NCI-H82 treated with DMSO at 0.1 percent for 48 hours (cell line): ENCODE measurements at regions not wholly inside any gene's neighbourhood (a gene's known extent, or its start where the extent isn't known, plus 50 kb on each side); places are given as distances from the start of the nearest gene placed in this dataset.

Source experiments
- DNase-seq: peaks from one replicate; lab custom pipeline; 2025; ENCODE audit not compliant: unreplicated experiment; lab: John Stamatoyannopoulos, UW

GRCh38 chr2:207235621-207236020 is 69.9 kb upstream of the KLF7 start:
- DNase-seq: no peak

- DNase-seq: no peak
Measured at GRCh38 chr2:207236156-207236935, 70.6 kb upstream of the KLF7 start.

GRCh38 chr2:207238831-207239701 is 73.3 kb upstream of the KLF7 start:
- DNase-seq: no peak

DNA sequence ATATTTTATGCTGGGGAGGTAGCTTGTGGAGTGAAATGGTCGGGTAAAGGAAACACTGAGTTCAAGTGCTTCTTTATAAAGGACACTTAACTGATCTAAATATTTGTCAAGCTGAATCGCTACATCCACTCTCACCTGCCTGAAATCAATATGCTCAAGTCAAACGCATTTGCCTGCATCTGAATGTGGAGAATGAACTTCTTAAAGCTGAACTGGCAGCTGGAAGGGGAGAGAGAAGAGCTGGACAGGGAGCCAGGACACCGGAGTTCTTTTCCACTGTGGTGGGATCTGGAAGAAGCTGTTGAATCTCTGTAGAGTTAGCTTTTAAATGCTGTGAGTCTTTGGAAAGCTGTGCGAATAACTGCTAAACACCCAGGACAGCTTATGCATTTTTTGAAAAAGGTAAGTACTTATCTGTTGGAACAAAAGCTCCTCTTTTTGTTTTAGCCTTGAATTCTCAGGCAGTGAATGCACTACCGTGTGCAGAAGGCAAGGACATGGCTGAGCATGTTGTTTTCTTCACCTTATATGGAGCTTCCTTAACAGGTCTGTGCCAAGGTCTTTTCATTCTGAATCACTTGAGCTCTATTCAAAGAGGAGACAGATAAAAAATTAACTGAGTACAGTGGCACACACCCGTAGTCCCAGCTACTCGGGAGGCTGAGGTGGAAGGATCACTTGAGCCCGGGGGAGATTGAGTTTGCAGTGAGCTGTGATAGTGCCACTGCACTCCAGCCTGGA is 74.2 kb upstream of the KLF7 start:
- DNase-seq: no peak

DNA sequence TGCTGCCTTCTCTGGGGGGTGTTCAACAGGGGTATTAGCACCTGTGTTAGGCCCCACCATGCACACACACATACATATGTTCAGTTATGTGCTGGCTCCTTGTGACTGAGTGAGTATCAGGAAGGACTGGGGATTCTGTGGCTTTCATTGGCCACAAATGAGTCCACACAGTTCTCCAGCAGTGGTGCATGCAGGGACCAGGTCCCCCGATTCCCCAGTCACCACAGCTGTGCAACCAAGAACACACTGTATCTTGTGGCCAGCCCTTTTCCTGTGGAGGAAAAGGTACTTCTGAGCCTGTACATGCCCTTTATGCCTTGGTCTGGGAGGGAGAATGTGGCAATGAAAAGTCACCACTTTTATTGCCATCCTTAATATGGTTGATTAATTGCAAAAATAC is 74.9 kb upstream of the KLF7 start:
- no peak for DNase-seq

- no peak for DNase-seq
Measured at GRCh38 chr2:207241198-207241597, 75.5 kb upstream of the KLF7 start.

DNA sequence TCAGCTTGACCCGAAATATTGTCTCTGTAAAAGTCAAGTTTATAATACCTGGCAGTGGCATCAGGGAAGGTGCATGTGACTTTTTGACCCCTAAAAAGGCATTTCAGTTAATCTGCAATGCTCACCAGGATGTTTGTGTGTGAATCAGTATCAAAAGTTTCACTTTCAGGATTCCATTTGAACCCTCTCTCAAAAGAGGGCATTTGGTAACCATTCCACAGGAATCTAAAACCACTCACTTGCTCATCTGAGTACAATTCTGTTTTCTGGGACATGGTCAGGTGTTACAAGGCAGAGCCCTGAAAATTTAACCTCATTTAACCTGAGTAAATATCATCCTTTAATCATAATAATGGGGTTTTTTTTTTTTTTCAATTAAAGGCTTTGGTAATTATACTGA is 77.9 kb upstream of the KLF7 start:
- DNase-seq: no peak

DNA sequence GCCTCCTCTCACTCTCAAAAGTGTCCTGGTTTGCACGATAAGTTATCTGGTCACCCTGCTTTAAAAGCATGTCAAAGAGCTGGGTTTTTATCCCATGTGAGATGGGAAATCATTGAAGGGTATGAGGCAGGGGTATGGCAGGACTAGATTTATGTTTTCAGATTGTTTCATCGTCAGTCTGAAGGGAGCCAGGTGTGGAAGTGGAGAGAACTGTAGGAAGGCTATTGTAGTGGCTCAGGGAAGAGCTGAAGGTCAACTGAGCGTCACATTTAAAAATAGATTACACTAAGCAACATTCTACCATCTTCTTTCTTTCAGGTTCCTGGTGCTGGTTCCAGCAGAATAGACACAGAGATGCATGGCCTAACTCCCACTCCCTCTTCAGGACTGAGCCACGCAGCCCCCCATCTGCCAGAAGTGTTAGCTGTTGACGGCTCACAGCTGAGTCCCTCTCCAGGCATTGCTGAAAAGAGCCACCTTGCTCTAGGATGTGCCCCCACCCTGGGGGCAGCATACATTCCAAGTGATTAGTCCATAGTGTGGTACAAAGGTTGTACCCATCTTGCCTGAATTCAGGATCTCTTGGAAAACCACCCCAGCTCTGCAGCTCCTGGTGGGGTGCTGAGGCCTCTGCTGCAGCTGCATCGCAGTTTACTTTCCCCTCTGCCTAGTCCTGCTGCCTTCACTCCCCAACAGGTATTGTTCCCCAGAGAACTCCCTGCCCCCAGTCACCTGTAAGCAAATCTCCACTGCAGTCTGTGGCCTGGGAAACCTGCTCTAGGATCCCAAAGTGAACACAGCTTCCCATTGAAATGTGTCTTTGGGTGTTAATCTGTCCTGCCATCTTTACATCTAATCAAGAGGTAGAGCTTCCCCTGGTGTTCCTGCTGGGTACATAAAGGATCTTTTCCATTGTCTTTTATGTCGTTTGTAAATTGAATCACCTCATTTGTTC is 79.5 kb upstream of the KLF7 start:
- no peak for DNase-seq

GRCh38 chr2:207248702-207249377 is 83.1 kb upstream of the KLF7 start:
- no peak for DNase-seq

DNA sequence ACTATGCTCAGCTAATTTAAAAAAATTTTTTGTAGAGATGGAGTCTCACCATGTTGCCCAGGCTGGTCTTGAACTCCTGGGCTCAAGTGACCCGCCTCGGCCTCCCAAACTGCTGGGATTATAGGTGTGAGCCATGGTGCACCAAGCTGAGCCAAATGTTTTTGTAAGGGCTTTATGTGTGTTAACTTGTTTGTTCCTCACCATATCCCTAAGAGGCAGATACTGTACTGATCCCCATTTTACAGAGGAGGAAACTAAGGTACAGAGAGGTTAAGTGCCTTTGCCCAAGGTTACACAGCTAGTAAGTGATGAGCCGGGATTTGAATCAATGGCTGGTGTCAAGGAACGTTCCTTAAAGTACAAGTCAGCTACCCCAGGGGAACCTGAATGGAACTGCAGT is 85.3 kb upstream of the KLF7 start:
- no peak for DNase-seq

GRCh38 chr2:207251573-207252192 is 85.9 kb upstream of the KLF7 start:
- DNase-seq: no peak

- DNase-seq: no peak
Measured at GRCh38 chr2:207252416-207252815, 86.7 kb upstream of the KLF7 start.

DNA sequence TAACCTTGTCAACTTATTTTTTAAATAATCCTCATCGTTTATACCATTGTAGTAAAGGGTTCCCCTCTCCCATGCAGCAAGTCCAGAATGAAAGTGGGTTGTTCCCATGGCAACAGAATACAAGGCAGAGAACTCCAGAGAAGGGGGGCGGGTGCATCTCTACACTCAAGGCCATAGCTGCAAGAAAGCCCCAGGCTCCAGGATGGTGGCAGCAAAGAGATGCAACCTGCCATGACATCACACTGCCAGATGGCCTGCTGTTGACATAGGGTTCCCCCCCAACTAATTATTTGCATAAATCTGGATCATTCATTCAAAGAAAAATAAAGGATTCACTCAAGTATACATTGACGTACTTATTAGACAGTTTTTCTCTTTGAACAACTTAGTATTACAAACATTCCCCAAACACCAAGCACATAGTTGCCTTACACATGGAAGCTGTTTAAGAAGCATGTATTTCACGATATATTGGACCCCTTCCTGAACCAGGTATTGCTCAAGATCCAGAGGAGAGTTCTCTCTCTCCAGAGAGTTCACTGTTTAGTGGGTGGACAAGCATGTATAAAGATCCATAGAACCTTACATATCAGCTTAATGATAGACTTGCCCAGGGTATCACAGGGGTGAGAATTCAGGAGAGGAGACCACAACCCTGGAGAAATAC is 87.4 kb upstream of the KLF7 start:
- no peak for DNase-seq

- no peak for DNase-seq
Measured at GRCh38 chr2:207253666-207254345, 88.1 kb upstream of the KLF7 start.

- no peak for DNase-seq
Measured at GRCh38 chr2:207254591-207255464, 89.1 kb upstream of the KLF7 start.

GRCh38 chr2:207255565-207256470 is 90.1 kb upstream of the KLF7 start:
- peak; percentile 48 for DNase-seq
